OCI-LY1 (cell line): ENCODE measurements at regions not wholly inside any gene's neighbourhood (a gene's known extent, or its start where the extent isn't known, plus 50 kb on each side); places are given as distances from the start of the nearest gene placed in this dataset.

ENCODE experiments used
- CTCF ChIP-seq: fragments of 200-600 bp; sonication (generic), shearing (Covaris generic); IDR thresholded peaks from 2 replicates; pipeline ENCODE4 v1.5.1; 2017; ENCODE audit warnings: mild to moderate bottlenecking, antibody characterized with exemption, low read length, moderate library complexity, mixed read lengths
- EZH2 ChIP-seq: fragments of 200-600 bp; sonication (generic), shearing (Covaris generic); IDR thresholded peaks from 2 replicates; pipeline ENCODE4 v1.8.0; 2017; ENCODE audit warnings: borderline replicate concordance, mixed run types, mild to moderate bottlenecking, antibody characterized with exemption, low read length, moderate library complexity, mixed read lengths

GRCh38 chr15:47888385-47889100 is 171.2 kb downstream of the SEMA6D start:
- TF ChIP-seq CTCF = no peak
- TF ChIP-seq EZH2 = no peak
